AG20443 (cell line): ENCODE measurements at regions not wholly inside any gene's neighbourhood (a gene's known extent, or its start where the extent isn't known, plus 50 kb on each side); places are given as distances from the start of the nearest gene placed in this dataset.

Experiments
- DNase-seq: peaks from one replicate; pipeline ENCODE4 v3.0.0; 2012; ENCODE audit warnings: low spot score, mixed read lengths

DNA sequence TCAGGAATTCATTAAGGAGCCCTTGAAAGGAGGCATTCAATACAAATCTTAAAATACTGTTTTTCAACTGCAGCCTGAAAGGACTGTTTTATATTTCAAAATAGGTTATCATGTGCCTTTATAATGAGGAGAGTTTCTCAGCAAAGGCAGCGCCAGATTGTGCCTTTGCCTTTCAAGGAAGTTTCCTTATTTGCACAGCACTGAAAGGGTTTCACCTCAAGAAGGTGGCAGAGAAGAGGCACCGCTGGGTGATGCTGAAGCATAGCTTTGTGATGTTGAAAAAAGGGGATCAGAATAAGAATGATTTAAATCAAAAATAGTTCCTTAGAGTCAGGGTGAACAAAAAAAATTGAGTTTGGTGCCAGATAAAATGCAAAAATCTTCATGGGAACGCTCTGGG, 601.0 kb upstream of the KIRREL3 start:
- no peak for DNase-seq

DNA sequence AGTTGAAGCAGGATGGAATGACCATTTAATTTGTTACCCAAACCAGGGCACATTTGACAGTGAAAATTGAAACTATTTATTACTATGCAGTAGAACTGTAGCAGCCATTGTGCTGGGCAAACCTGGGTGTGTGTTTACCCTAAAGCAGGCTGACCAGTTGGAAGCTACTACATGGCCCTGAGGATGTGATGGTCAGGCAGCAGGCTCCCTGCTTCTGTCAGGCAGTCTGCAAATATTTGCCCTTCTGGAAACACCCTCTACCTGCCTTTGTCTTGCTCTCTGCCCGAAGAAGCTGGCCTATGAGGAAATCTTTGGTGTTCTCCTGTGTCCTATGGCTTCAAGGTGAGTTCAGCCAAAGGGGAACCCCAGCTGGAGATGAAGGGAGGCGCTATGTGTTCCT, 600.1 kb upstream of the KIRREL3 start:
- no peak for DNase-seq

DNA sequence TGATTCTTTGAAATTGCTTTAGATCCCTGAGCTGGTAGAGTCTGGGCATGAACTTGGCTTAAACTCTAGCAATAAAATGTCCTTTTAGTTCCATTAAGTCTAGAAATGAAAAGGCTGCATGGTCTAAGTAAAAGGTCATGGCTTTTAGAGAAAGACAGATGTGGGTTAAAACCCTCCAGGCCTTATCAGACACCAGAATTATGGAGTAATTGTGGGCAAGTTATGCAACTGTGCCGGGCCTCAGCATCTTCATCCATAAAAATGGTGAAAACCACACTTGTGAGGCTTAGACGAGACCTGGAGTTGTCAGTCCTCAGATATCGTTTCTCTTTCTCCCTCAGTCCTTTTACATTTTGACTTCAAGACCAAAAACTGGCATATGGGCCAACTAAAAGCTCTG, 597.9 kb upstream of the KIRREL3 start:
- DNase-seq, result no peak

DNA sequence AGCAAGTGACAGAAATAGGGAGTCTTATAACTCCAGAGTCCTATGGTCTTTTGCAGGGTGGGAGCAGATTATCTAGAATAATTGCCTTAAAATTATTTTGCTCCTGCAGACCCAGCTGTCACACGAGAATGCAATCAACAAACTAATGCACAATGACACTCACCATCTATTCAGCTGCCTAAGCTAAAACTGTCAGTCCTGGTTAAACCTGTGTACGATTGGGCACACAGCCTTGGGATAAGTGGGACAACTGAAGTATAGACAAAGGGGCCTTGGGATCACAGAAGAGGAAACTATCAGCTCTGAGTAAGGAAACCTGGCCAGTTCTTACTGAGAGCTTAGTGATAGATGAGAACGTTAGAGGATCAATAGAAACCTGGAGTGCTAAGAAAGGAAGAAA, 595.9 kb upstream of the KIRREL3 start:
- DNase-seq, result no peak

DNA sequence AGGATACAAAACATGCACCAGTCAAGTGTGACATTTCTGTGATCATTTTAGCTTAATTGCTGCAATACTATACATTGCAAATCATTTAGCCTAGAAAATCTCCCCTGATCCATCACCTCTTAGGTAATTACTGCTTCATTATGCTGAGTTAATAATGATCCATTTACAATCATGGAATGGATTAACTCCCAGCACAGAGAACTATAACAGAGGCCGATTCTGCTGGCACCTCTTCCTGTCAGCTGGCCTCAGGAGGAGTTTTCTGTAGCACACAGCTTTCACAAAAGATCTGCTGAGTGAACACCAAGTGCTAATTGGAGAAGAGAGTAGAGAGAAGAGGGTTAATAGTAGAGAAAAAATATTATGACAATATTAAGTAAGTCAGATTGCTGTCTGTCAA, 591.8 kb upstream of the KIRREL3 start:
- DNase-seq, result no peak

DNA sequence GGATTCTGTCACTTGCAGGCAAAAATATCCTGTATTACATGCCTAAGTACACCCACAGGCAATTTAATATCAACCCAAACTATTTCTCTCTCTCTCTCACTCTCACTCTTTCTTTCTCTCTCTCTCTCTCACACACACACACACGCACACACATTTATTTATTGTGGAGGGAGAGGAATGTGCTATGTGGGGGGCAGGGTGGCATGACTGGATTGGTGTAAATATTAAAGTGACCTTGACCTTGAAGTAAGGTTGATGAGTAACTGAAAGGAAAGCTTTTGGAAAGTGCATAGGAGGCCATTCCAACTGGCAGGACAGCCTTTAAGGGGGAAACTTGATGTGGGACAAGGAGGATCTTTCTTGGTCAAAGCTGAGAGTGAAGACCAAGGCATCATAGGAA, 589.7 kb upstream of the KIRREL3 start:
- no peak for DNase-seq

DNA sequence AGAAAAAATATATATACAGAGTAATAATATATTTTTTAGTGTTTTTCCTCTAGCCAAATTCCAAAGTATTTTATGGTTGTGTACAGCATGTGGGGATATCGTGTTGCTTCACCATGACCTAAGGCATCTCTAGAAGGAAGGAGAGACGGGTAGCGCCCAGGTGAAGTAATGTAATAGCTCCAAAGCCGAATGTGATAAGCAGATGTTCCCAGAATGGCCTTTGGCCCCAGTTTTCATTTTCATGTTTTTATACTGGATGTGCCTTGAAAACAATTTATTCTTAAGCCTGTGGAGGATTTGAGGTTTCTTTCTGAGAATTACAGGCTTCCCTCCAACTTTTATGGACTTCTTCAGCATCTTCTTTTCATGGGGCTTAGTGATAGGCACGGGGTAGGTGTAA, 587.9 kb upstream of the KIRREL3 start:
- no peak for DNase-seq

DNA sequence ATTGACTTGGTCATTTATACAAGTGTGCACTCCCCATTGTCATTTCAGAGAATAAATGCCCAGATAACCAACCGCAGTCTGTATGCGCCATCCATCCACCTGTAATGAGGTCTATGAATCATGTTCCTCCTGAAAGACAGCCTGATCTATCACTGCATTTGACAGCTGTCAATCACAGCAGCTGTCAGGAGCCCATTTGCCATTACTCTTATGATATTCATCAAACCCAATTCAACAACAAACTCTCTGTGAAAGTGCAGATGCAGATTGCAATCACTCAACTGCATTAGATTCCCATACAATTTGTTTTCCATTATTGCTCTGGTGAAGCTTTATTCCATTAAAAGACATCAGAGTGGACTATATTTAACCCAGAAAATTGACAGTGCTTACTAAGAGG, 586.9 kb upstream of the KIRREL3 start:
- DNase-seq, result no peak

DNA sequence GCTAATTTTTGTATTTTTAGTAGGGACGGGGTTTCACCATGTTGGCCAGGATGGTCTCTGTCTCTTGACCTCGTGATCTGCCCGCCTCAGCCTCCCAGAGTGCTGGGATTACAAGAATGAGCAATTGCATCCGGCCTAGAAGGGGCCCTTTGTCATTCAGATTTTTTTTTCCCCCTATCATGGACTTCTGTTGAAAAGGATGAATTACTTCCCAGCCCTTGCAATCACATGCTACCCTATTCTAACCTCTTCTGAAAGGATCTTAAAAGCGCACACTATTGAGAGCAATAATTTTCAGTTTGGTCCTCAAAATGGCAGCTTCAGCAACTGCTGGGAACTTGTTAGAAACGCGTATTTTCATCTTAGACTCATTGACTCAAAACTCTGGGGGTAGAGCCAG, 575.6 kb upstream of the KIRREL3 start:
- DNase-seq, result no peak

DNA sequence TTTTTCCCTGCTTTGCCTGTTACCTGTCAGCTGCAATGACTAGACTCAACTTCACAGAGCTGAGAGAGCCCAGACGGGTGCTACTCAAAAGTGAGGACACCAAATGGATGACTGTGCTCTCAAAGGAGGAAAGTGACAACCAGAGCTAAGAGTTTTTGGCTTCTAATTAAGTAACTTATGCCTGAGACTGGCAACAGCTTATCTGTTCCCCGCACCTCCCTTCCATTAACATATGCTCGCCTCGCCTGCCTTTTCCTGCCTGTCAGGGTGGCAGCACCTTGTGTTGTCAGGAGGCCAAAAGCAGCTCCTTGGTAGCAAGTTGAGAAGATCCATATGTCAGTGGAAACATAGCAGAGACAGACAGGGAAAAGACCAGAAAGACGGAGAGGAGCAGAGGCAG, 573.9 kb upstream of the KIRREL3 start:
- DNase-seq, result no peak

DNA sequence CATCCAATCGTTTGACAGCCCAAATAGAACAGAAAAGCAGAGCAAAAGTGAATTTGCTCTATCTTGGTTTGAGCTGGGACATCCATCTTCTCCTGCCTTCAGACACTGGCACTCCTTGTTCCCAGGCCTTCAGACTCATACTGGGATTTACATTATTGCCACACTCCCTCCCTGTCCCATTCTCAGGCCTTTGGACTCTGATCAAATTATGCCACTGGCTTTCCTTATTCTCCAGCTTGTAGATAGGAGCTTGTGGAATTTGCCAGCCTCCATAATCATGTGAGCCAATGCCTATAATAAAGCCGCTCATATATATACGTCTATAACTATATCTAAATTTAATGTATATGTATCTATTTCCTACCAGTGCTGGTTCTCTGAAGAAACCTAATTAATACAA, 568.3 kb upstream of the KIRREL3 start:
- no peak for DNase-seq

DNA sequence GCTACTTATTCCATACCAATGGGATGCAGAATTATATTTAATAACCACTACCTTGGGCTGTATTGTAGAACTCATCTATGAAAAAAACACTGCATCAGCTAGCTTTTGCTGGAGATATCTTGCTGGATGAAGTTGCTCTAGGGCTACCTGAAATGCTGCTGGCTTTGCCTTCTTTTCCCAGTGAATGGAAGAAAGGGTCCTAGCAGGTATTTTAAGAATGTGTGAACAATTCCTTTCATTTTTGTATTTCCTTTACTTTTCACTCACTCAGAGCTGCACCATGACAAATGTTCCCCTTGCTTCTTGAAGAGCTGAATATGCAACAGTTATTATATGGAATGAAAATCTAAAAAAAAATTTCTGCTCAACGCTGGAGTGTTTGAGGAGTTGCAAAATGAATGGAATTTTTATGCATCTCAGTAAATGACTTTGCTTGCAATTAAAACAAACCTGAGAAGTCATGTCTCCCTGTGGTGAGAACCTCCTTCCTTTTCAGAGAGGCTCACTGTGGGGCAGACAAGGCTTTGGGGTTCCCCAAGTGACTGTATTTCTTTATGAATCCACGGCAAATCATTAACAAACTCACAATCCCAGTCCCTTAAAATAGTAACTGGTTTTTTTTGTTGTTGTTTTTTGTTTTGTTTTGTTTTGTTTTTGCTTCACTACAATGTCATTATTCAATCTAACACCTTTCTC, 566.8 kb upstream of the KIRREL3 start:
- no peak for DNase-seq

DNA sequence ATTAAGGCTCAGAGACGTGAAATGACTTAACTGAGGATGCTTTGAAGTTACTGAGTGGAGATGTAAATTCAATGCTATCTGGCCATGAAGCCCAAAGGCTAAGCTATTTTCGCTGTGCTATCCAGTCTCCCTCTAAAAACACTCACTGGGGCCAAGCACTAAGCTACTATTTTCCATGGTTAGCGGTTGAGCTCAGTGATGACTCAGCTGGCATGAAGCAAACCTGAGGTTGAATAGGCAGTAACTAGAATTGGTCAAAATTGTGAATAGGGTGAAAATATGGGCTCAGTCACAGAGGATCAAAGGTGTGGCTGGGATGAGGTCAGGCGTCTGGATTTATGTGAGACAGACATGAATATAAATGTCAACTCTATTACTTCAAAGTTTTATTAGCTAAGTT, 564.2 kb upstream of the KIRREL3 start:
- DNase-seq, result peak; percentile 8

DNA sequence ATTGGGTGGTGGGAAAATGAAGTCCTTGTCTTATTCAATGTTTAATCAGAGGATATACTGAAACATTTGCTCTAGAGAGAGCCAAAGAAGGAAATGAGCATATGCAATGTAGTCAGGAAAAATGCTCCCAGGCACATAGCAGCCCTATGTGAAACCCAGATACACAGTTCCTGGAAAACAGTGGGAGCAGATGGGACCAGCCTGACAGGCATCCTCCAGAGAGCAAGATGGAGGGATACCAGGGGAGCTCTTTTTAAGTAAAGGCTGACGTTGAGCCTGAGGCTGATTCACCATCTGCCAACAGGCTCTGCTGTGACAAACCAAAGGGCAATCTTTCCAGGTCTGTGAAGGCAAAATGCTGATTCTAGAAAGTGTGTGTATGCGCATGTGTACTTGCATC, 559.4 kb upstream of the KIRREL3 start:
- DNase-seq, result no peak

DNA sequence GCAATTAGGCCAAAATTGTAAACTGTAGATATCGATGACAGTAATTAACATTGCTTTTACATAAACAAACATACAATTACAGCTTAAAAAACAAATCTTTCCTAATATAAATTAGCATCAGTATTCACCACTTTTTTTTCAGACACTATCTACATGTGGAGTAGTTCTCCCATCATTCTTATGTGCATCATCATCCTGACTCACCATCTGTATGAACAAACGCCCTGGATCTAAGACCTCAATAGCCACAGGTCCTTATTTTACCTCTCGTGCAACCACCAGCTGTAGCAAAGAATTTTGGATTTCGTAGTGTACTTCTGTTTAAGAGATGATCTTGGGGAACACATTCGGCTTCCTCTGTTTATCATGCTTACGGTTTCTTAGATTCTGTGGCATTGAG, 551.9 kb upstream of the KIRREL3 start:
- DNase-seq, result no peak

DNA sequence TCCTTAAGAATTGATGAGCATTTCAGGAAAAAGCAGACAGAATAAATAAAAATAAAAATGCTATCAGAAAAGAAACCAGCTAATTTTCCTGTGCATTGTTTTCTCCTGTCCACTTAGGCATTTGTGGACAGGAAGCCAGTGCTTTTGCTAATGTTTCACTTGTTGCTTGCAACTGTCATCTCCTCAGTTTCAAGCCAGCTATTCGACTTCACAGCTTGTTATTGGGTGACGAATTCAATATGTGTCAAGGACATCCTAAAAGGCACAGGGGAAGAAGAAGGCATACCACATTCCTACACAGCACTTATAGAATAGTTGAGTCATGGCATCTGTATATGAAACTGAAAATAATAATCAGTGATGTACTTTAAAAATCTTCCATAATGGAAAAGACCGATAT, 530.6 kb upstream of the KIRREL3 start:
- DNase-seq, result no peak

DNA sequence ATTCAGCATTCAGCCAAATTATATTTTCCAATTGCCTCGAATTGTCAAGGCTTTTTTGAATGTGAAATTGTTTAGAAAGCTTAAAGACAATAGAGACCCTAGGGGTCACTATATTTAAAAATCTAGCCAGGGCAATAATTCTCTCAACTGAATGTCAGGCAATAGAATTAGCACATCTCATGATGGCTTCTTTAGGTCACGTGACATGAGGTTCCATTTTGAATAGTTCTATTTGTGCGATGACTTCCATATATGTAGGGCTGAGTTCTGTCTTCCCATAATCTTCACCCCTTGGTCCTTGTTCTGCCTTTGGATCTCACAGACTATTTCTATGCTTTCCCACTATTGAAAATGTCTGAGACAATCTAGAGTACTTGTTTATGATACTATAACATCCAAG, 527.7 kb upstream of the KIRREL3 start:
- DNase-seq, result no peak

DNA sequence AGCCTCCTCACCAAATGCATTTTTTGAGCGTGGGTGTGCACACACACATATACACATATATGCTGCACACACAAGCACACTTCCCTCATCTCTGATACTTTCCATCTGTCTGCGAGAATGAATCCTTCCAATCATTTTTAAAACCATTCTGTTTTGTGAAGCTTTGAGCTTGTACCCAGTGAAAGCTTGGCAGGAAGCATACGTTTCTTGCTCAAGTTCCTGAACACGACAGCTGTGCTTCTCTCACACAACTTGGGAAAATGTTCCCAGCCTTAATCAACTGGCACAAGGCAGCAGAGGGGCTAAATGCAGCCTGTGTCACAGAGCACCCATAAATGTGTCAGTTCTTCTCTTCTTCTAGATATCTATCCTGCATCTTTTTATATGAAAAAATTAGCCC, 524.0 kb upstream of the KIRREL3 start:
- no peak for DNase-seq

DNA sequence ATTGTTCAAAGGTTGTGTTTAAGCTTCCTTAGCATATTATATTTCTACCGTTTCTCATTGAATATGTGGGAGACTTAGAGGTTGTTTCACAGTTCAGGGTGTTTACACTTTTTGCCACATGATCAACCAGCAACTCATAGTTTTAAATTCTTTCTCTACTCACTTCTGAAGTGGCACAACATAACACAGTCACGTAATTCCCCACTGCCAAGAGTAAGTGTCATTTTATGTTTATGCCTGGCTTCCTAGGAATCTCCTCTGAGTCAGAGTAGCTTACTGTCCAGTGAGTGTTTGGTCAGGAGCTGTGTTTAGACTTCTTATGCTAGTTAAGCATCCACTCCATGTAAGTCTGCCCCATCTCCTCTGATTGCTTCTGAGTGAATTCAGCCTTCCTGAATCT, 520.8 kb upstream of the KIRREL3 start:
- peak; percentile 30 for DNase-seq

DNA sequence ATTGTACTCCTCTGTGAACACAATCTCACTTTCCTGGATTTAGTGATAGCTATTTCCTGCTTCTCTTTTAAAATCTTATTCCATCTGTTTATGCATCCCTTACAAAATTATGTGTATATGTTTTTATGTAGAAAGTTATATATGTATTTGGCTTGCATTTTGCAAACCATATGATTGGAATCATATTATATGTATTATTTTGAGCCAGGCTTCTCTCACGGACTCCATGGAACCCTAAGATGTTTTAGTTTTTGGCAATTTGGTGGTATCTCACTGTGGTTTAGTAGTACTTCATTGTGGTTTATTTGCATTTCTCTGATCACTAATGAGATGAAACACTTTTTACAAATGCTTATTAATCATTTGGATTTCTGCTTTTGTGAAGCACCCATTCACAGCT, 507.3 kb upstream of the KIRREL3 start:
- no peak for DNase-seq

DNA sequence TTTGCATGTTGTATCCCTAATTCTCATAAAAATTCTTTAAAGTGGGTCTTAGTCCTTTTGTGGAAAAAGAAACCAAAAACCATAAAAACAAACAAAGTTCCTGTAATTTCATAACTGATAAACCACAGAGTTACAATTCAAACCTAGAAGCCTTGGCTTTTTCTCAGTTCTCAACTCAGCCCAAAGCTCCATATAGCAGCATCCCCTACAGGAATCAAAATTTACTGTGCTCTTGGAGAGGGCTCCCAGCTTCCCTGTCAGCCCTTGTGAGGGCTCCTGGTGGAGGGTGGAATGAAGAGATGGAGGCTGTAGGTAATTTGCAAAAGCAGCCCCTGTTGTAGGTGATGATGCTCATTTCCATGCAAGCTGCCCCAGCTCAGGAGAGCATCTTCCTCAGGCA, 506.1 kb upstream of the KIRREL3 start:
- no peak for DNase-seq

DNA sequence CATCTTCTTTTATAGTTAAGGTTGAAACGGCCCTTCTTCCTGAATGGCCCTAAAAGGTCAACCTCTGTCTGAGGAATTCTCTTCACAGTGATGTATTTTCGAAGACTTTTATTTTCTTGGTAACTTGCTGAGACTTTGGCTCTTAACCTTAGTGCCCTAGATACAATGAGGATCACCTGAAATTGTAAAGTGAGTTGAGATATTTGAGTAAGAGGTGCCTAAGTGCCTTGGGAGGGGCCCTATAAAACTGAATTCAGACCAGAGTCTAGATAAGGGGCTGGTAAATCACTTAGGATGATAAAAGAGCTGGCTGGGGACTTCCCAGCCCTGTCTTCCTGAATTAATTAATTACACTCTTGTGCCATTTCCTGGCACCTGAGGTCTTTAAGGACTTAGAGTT, 505.6 kb upstream of the KIRREL3 start:
- no peak for DNase-seq

DNA sequence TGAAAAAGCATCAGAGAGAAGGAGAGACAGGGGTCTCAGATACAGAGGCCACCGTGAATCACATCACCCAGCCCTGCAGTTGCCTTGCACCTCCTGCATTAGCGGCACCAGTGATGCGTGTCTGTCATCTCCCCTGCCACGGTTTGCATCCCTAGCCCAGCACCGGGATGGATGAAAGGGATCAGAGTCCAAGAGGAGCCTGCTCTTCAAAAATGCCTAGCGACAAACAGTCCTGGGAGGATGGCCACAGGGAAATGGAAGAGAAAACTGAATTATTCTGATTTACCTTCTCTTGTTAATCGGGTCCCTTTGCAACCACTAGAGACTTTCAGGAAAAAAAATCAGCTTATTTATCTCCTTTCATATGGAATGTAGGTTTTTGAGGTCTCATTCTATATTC, 495.6 kb upstream of the KIRREL3 start:
- no peak for DNase-seq

DNA sequence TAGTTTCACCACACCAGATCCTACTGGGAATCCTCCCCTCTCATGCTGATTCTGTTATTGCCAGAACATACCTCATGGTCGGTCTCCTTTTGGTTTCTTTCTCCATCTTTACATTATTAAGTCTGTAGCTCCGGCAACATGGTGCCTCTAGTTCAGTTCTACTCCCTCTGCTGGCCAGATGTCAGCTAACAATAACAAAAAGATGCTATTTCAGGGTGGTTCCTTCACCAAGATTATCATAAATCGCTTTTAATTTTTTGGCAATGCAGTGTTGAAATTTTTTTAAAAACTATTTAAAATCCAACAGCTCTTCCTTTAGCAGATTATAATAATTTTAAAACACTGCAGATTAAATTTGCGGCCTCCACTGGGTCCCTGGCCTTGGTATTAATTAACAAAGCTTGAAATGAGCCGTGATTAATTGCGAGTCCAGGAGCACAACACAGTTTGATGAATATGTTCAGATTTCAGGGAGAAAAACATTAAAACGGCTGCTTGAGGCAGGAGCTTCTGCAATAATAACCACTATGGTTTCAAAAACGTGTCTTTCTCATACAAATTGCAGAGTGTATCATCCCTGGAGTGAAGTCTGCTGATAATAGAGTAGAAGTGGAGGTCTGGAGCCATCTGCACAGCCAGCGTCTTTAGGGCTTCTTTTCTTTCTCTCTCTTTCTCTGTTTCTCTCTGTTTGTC, 492.9 kb upstream of the KIRREL3 start:
- peak; percentile 14 for DNase-seq
